Breast epithelium (tissue), 3 donors: ENCODE measurements at regions not wholly inside any gene's neighbourhood (a gene's known extent, or its start where the extent isn't known, plus 50 kb on each side); places are given as distances from the start of the nearest gene placed in this dataset.

ENCODE experiments used
- POLR2A ChIP-seq: fragments of 450-650 bp; IDR thresholded peaks from one replicate; pipeline ENCODE4 v1.6.1; 2016; ENCODE audit warnings: antibody characterized with exemption, mild to moderate bottlenecking, moderate library complexity
- POLR2AphosphoS5 ChIP-seq, 3 donors: sonication (generic); formaldehyde crosslinking; IDR thresholded peaks; one replicate each; pipeline ENCODE4 v1.6.1; 2017; ENCODE audit warnings: antibody characterized with exemption in 3 of 3
- TF ChIP-seq, protein P1 (sequence below), 3 donors: fragments of 450-650 bp; IDR thresholded peaks; one replicate each; pipeline ENCODE4 v1.5.1; 2016 to 2017; ENCODE audit warnings: antibody characterized with exemption in 3 of 3, mild to moderate bottlenecking in 3 of 3, moderate library complexity in 3 of 3

DNA sequence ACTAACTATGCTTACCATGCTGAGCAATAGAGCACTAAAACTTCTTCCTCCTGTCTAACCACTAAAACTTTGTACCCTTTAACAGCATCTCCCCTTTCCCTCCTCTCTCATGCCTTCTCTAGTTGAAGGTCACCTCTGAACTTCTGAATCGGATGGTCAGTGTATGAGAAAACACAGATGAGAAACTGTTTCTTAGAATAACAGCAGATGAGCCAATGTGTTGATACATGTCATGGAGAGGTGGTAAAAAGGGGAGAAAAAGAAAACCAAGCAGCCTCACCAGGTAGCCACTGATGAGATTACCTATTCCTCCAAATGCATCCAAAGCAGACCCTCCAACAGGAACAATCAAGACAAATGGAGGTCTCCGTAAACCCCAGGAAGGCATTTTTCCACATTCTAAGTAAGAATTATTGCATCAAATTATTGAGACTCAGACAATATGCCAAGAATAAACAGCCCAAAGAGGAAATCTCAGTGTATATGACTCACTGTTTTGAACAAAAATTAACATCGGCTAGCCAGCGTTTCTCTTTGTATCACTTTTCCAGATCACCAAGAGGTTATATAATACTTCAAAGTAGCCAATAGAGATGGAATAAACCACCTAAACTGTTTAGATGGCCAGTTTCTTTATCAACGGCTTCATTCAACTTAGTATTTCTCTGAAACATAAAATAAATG, 793.3 kb upstream of the SOX9 start:
- TF ChIP-seq, protein P1, sequence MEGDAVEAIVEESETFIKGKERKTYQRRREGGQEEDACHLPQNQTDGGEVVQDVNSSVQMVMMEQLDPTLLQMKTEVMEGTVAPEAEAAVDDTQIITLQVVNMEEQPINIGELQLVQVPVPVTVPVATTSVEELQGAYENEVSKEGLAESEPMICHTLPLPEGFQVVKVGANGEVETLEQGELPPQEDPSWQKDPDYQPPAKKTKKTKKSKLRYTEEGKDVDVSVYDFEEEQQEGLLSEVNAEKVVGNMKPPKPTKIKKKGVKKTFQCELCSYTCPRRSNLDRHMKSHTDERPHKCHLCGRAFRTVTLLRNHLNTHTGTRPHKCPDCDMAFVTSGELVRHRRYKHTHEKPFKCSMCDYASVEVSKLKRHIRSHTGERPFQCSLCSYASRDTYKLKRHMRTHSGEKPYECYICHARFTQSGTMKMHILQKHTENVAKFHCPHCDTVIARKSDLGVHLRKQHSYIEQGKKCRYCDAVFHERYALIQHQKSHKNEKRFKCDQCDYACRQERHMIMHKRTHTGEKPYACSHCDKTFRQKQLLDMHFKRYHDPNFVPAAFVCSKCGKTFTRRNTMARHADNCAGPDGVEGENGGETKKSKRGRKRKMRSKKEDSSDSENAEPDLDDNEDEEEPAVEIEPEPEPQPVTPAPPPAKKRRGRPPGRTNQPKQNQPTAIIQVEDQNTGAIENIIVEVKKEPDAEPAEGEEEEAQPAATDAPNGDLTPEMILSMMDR (IDR thresholded peaks at IDR 0.05): no peak
- TF ChIP-seq POLR2A: no peak
- no peak for TF ChIP-seq POLR2AphosphoS5 (IDR thresholded peaks at IDR 0.05)
